UCSD-AML1 (cell line): ENCODE measurements at regions not wholly inside any gene's neighbourhood (a gene's known extent, or its start where the extent isn't known, plus 50 kb on each side); places are given as distances from the start of the nearest gene placed in this dataset.
"Not testable (repeated sequence)": the region's sequence is repeated elsewhere in the genome, so short reads cannot be mapped to it uniquely, and the experiment has no call there.

Experiments
- DNase-seq: peaks from one replicate; lab custom pipeline; 2025; ENCODE audit not compliant: unreplicated experiment; lab: John Stamatoyannopoulos, UW

DNA sequence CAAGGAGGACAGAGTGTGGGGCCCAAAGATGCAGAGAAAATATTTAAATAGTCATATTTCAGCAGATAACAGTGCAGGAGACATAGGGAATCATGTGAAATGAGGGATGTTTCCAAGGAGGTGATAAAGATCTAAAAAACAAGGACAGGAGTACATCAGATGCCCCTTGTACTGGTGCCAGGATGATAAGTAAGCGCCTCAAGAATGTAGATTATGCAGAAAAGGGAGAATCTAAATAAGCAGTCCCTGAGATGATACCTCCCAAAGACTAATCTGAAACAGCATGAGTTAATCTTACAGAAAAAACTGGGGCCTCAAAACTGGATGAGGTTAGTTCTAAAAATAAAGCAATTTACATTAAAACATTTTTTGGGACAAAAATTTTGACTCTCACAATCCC, 136.1 kb upstream of the WDFY3 start:
- no peak for DNase-seq

DNA sequence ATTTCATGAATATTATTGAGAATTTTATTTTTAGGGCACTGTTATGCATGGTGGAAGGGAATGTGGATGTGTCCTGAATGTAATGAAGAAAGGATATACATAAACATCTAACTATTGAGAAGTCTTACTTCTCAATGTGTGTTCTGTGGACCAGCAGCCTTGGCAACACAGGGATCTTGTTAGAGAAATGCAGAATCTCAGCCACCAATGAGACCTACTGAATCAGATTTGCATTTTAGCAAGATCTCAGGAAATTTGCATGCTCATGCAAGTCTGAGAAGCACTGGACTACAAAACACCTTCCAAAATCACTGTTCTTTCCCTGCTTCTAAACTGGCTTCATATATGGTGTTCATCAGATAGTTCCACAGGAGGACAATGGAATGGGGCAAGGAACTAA, 139.7 kb upstream of the WDFY3 start:
- no peak for DNase-seq

DNA sequence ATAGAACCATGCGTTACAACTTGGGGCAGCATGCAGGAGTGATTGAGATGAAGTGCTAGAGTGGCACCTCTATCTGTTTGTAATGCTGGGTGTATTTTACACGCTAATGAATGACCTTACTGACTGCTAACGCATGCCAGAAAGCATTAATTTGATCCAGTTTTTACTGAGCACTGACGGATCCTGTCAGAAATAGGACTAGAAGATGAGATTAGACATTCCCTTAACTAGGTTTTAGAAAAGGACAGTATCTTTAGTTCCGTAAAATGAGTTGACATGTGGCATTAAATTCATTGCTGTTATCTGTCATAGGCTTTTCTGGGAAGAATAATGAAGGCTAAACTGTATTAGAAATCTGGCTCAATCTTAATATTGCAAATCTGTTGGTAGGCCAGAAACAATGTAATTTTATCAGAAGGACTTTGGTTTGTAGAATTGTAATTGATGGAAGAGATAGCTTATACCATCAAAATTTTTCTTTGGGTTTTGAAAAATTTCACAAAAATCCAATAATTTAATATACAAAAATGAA, 140.4 kb upstream of the WDFY3 start:
- DNase-seq = no peak

DNA sequence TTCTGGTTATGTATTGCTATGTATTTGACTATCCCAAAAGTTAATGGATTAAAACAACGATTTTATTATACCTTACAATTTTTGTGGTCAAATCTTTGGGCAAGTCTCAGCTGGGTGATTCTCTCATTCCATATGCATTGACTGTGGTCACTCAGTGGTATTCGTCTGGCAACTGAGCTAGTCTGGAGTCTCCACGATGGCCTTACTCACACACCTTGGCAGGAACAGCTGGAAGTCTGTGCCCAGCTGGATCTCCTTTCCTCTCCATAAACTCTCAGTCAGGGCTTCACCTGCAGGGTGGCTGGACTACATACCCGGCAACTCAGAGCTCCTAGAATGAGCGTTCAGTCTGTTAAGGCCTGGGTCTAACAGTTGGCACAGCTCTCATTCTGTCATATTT, 141.1 kb upstream of the WDFY3 start:
- DNase-seq = no peak

DNA sequence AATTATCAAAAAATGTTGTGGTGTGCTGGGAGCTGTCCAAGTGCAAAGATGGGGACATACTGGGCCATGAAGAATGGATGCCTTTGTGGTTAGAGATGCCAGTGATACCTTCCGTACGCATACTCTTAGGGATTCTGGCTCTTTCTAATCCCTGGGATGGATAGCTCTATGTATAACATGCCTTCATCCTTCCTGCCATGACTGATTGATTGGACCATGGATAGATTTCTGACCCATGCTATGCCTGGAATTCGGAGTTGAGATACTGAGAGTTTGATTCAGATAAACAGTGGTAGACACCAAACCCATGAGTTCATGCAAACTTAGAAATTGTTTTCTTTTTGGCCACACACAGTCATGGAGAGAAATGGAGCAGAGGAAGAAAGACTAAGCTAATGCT, 147.2 kb upstream of the WDFY3 start:
- no peak for DNase-seq

DNA sequence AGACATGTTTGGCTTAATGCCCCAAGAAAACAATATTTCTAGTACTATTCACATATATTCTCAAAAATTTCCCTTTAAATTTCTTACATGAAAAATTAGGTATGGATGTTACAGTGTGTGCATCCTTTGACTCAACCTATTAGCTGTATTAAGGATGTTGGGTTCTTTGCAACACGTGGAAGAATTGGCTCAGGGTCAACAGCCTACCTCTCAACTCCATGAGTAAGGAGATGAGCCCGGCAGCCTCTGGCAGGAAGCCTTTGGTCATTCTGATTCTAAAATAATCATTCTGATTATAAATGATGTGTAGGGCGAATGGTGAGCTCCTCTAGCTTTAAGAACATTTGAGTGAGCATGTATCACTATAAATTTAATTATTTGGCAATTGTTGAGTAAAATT, 148.0 kb upstream of the WDFY3 start:
- DNase-seq = no peak

DNA sequence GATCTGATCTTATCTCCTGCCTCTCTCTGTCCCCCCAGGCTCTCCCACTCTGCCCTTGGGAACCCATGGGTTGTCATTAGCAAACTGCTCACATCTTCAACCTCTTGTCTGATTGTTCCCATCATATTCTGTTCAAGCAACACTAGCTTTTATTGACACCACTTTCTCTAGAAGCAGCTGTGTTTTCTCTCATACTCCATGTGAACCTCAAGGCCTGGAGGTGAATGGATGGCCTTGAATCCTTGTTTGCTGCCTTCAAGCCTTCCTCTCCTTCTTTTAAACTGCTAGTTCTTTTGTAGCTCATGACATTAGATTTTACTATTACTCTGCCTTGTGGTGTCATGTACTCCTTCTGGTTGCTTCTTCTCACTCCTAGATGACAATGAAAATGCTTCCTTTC, 149.5 kb upstream of the WDFY3 start:
- no peak for DNase-seq

DNA sequence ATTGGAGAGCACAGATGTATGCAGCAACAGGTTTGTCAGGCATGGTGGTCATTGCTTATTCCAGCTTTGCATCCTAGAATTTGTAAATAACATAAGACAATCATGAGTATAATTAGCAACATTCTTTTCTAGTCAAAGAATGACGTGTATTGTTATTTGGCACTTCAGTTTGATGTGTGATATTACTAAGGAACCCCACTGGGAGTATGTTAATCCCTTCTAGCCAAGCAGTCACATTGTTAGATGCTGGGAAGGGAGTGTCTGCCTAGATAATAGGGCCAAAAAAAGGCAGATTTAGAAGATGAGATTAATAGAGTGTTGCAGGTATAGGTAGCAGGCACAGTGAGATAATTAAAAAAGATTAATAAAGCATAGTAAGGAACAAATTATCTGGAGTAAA, 159.2 kb upstream of the WDFY3 start:
- no peak for DNase-seq

DNA sequence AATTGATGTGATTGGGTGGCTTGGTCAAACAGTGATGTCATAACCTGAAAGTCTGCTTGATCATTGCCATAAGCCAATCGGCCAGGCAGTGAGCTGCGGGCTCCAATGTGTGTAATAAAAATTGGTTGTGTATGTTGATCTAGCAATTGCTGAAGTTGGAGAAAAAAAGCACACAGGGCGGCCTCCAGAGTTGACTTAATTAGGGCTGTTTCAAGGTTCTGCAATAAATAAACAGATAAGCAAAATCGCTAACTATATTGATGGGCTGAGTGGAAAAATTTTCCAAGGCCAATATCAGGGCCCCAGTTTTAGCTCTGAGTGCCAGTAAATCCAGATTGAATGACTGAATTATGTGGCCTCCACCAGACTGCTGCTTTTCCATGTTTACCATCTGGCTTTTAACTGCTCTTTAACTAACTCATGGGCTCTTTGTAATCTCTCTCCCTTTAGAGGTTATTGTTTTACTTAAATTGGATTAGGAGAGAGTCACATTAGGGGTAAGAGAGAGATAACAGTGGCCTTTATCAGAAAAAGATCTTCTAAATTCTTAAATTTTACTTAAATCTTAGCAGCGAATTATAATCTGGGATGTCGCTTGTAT, 160.6 kb upstream of the WDFY3 start:
- no peak for DNase-seq

DNA sequence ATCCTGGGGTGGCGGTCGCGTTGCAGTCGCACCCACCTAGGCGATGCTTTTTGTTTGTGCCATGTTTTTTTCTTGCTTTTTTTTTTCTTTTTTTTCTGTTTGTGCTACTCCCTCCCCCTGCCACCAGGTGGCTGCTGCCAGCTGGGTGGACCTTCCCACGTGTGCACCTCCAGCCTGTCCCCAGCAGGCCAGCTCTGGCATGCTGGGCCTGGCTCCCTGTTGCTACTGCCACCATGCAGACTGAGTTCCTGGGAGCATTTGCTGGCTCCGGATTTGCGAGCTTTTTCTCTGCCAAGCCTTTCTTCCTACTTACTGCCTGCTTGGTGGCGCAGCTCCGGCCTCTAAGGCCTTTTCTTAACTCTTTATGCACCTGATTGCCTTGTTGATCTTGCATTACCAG, 161.2 kb upstream of the WDFY3 start:
- no peak for DNase-seq

DNA sequence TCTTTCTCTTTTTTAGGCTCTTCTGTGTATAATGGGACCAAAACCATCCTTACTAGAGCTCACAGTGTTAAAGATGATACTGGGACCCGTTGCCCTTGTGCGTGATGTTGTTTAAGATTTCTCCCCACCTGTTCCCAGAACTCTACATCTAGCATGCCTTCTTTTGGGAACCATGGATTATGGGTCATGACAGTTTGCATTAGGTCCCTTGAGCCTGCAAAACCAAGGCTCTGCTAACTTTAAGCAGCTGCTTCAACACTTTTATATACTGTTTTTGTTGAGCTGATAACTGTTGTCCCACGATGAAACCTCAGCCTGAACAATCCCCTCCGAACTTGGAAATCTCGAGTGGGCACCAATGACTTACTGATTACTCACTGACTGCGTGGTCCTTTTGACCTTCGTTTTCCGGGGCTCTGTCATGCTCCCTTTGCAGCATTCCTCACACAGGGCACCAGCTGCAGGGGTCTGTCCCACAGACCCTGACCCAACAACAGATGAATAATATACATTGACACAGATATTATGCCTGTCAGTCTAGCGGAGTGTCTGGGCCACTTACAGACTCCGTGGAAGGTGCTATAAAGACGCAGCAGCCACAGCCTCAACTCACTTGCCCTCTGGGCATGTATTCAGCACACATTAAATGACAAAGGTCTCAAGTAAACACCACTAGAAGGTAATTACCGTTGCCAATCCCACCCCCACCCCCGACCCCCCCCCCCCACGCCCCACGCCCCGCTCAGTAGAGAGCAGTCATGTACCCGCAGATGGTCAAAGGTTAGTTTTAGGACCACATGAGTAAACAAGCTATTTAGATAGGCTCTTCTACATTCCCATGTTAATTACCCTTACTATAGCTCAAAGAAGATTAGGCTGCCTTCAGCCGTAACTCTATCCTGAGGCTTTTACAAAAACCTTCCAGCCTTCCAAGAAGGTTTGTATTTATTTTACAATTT, 162.0 kb upstream of the WDFY3 start:
- no peak for DNase-seq

DNA sequence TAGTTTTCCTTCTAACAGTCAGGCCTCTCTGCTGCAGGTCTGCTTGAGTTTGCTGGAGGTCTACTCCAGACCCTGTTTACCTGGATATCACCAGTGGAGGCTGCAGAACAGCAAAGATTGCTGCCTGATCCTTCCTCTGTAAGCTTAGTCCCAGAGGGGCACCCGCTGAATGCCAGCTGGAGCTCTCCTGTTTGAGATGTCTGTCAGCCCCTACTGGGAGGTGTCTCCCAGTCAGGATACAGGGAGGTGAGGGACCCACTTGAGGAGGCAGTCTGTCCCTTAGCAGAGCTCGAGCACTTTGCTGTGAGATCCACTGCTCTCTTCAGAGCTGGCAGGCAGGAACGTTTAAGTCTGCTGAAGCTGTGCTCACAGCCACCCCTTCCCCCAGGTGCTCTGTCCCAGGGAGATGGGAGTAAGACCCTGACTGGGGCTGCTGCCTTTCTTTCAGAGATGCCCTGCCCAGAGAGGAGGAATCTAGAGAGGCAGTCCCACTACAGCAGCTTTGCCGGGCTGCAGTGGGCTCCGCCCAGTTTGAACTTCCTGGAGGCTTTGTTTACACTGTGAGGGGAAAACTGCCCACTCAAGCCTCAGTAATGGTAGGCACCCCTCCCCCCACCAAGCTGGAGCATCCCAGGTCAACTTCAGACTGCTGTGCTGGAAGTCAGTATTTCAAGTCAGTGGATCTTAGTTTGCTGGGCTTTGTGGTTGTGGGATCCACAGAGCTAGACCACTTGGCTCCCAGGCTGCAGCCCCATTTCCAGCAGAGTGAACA, 163.1 kb upstream of the WDFY3 start:
- not testable (repeated sequence) for DNase-seq

DNA sequence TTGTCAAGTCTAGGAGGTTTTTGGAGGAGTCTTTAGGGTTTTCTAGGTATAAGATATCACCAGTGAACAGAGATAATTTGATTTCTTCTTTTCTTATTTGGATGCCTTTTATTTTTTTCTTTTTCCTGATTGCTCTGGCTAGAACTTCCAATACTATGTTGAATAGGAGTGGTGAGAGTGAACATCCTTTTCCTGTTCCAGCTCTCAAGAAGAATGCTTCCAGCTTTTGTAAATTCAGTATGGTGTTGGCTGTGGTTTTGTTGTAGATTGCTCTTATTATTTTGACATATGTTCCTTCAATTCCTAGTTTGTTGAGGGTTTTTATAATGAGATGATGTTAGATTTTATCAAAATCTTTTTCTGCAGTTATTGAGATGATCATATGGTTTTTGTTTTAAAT, 165.6 kb upstream of the WDFY3 start:
- no peak for DNase-seq

DNA sequence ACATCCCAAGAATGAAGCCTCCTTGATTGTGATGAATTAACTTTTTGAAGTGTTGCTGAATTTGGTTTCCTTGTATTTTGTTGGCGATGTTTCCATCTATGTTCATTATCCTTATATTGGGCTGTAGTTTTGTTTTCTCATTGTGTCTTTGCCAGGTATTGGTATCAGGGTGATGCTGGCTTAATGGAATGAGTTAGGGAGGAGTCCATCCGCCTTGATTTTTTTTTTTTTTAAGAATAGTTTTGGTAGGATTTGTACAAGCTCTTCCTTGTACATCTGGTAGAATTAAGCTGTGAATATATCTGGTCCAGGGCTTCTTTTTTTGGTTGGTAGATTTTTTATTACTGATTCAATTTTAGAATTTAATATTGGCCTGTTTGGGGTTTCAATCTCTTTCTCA, 166.1 kb upstream of the WDFY3 start:
- DNase-seq = no peak

DNA sequence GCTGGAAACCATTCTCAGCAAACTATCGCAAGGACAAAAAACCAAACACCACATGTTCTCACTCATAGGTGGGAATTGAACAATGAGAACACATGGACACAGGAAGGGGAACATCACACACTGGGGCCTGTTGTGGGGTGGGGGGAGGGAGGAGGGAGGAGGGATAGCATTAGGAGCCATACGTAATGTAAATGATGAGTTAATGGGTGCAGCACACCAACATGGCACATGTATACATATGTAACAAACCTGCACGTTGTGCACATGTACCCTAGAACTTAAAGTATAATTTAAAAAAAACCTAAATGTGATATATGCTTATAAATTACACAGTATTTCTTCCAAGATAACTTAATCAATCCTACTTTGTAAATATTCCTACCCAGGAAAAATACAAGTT, 173.3 kb upstream of the WDFY3 start:
- DNase-seq = not testable (repeated sequence)

DNA sequence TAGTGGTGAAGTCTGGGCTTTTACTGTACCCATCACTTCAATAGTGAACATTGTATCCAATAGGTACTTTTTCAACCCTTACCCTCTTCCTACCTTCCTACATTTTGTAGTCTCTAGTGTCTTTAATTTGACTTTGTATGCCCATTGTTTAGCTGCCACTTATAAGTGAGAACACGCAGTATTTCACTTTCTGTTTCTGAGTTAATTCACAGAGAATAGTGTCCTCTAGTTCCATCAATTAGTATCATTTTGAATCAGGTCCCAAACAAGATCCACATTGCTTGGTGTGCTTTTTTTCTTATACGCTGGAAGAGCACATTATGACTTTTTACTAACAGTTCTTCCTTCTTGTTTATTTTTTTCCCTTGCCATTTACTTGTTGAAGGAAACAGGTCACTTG, 176.0 kb upstream of the WDFY3 start:
- DNase-seq = no peak

DNA sequence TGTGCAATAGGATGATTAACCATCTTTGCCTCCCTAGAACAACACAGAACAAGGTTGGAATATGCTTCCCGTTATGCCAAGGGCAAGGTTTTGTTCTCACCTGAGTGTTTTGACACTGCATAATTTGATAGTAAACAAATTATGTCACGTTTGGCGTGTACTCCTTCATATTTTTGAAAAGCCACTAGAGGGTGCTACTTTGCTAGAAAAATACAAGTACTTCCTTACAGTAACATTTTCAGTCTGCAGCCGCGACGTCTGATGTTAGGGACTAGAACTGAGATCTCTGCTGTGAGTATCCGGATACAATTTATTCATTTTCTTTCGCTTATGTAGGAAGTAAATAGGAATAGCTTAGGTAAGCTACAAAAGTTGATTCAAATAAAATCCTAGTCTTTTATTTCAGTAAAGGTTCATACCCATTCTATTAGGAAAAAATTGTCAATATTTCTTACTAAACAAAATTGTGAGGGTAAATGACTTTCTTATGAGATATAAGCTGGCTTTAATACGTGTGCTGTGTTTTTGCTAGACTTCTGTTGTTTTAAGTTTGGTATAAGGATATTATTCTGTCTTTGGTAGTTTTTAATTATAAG, 181.1 kb upstream of the WDFY3 start:
- DNase-seq = no peak

DNA sequence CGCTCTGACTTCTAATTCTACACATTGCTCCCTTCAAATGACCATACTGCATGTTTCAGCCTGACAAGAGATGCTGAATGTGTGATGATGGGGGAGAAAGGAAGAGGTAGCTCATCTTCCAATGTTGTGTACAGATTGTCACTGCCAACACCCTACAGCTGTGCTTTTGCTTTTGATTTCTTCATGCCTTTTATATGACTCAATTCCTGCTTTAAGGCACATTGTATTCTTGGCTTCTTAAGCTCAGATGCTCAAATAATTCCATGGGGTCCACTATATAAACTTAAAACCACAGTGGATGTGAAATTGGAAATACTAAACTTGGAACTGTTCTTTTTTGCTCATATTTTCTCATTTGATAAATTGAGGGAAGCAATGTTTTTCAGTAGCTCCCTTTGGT, 183.2 kb upstream of the WDFY3 start:
- DNase-seq = no peak

DNA sequence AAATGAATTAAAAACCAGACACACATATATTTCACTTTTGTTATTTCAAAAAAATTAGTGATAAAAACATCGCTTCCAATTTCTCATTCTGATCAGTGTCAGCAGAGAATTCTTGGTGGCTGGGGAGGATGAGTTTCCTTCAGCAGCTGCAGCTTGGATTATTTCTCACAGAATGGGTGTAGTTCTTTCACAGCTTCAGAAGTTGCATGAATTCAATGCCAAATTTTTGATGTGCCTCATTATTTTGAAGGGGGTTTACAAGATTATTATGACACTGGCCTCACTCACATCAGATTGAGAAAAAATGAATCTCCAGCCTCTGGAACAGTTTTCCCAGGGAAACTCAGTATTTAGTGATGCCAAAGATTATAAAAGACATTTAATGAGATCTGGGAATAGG, 184.9 kb upstream of the WDFY3 start:
- no peak for DNase-seq

DNA sequence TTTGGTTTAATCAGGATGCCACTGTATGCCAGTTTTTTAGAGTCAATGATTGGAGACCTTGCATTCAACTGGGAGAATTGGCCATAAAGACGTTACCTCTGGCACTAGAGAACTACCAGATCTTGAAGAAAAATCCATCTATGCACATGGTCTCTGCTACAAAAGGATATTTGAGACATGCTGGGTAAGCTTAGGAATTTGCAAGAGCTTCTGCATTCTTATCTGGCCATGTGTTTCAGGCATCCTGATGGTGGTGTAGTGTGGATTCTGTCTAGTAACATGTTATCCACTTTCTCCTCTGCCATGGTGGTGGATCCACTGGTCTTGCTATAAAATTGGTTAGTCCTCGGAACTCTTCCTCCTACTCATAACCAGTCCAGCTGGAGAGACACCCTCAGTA, 185.3 kb upstream of the WDFY3 start:
- DNase-seq = no peak

DNA sequence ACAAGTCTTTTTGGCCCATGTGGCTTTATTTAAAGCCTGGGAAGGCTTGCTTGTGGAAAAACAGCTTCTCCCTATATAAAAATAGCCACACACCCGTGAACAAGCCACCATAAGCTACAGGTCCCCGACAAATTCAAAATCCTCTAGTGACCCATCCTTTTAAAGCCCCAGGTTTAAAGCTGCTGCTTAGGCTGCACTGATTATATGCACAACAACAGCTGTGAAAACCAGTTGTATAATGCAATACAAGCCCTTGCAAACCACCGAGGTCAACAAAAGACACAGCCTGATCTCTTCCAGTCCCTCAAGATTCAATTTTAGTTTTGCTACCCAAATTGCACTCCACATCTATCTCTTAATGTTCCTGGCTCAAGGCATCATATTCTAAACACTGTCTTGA, 186.0 kb upstream of the WDFY3 start:
- no peak for DNase-seq
